OCI-LY7 (cell line): ENCODE measurements at regions not wholly inside any gene's neighbourhood (a gene's known extent, or its start where the extent isn't known, plus 50 kb on each side); places are given as distances from the start of the nearest gene placed in this dataset.

Experiments used
- CTCF ChIP-seq: fragments of 200-600 bp; sonication (generic); conservative IDR thresholded peaks from 2 replicates; pipeline ENCODE4 v1.5.1; 2014; ENCODE audit warnings: mild to moderate bottlenecking, antibody characterized with exemption, low read length, moderate library complexity, mixed read lengths
- EZH2phosphoT487 ChIP-seq: fragments of 200-600 bp; sonication (generic); IDR thresholded peaks from 2 replicates; pipeline ENCODE4 v1.6.1; 2018; ENCODE audit warnings: low read depth, borderline replicate concordance, mild to moderate bottlenecking, mixed run types, antibody characterized with exemption, low read length, moderate library complexity, mixed read lengths

- no peak for TF ChIP-seq CTCF
- TF ChIP-seq EZH2phosphoT487 = no peak
Measured at GRCh38 chr9:38137342-38137741, 68.3 kb upstream of the SHB start.
